ENCODE measurements at regions not wholly inside any gene's neighbourhood (a gene's known extent, or its start where the extent isn't known, plus 50 kb on each side); places are given as distances from the start of the nearest gene placed in this dataset.
"Not testable (repeated sequence)": the region's sequence is repeated elsewhere in the genome, so short reads cannot be mapped to it uniquely, and the experiment has no call there.

- H3K9me3 ChIP-seq (ENCODE audit: control insufficient read depth in 1 of 2, low read length in 2 of 2); H3K27ac Mint-ChIP-seq; H3K4me1 ChIP-seq (ENCODE audit: insufficient read depth, low read length); CTCF ChIA-PET (ENCODE audit: partially characterized antibody); intact Hi-C loops (cut with micrococcal nuclease); H3K4me3 Mint-ChIP-seq; H3K36me3 Mint-ChIP-seq; H3K36me3 ChIP-seq (ENCODE audit: insufficient read depth, low read length); H3K27me3 ChIP-seq (ENCODE audit: insufficient read depth, low read length); POLR2A ChIA-PET (ENCODE audit: partially characterized antibody); H3K27ac ChIP-seq (ENCODE audit: low read depth, low read length); DNase-seq; H3K4me3 ChIP-seq (ENCODE audit: low read length in 2 of 2); H3K27me3 Mint-ChIP-seq; H3K4me1 Mint-ChIP-seq: not testable (repeated sequence)
- peaks cover 0 to 18% (median 7%) of the 10 kb centered on the region in 8 donors for H3K9me3 Mint-ChIP-seq
These were observed 939.8 kb downstream of the TYW1 start for GRCh38 chr7:67936447-67936846.

DNA sequence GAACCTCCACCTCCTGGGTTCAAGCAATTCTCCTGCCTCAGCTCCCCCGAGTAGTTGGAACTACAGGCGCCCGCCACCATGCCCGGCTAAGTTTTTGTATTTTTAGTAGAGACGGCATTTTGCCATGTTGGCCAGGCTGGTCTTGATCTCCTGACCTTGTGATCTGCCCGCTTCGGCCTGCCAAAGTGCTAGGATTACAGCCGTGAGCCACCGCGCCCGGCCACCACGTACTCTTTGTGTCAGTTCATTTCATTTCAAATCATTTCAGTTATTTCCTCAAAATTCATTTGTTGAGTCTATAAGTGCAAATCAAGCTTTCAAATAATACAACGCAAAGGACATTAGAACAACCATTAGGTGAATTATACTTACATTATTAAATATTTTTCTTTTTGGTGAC is 943.8 kb downstream of the TYW1 start:
- ChIA-PET POLR2A (ENCODE audit: partially characterized antibody) (no interaction called here), CTCF (ENCODE audit: partially characterized antibody) (no interaction called here)
- Mint-ChIP-seq H3K27ac (no peak overlapping the region), H3K36me3 (peaks cover 0 to 3% of the 10 kb centered on the region in 2 donors), H3K4me1 (no peaks in the 10 kb centered on the region), H3K4me3 (no peak overlapping the region), H3K9me3 (peaks cover 0 to 26% (median 9%) of the 10 kb centered on the region in 8 donors), H3K27me3 (no peaks in the 10 kb centered on the region)
- no peak overlapping the region for H3K4me3 ChIP-seq (ENCODE audit: low read length in 2 of 2)
- H3K27me3 ChIP-seq (ENCODE audit: insufficient read depth, low read length) = no peaks in the 10 kb centered on the region
- no peak for DNase-seq
- no peak overlapping the region for H3K27ac ChIP-seq (ENCODE audit: low read depth, low read length)
- H3K9me3 ChIP-seq (ENCODE audit: control insufficient read depth in 1 of 2, low read length in 2 of 2) = no peaks in the 10 kb centered on the region
- intact Hi-C loops (cut with micrococcal nuclease) = no loop called here
- H3K4me1 ChIP-seq (ENCODE audit: insufficient read depth, low read length) = no peaks in the 10 kb centered on the region
- H3K36me3 ChIP-seq (ENCODE audit: insufficient read depth, low read length) = no peaks in the 10 kb centered on the region

- H3K9me3 ChIP-seq (ENCODE audit: control insufficient read depth in 1 of 2, low read length in 2 of 2) = no peaks in the 10 kb centered on the region
- ChIA-PET POLR2A (ENCODE audit: partially characterized antibody) (no interaction called here), CTCF (ENCODE audit: partially characterized antibody) (no interaction called here)
- Mint-ChIP-seq H3K27ac (no peak overlapping the region), H3K9me3 (peaks cover 0 to 35% (median 10%) of the 10 kb centered on the region in 8 donors), H3K4me3 (no peak overlapping the region), H3K36me3 (peaks cover 0 to 3% of the 10 kb centered on the region in 2 donors), H3K27me3 (no peaks in the 10 kb centered on the region), H3K4me1 (no peaks in the 10 kb centered on the region)
- DNase-seq = no peak
- no peaks in the 10 kb centered on the region for H3K36me3 ChIP-seq (ENCODE audit: insufficient read depth, low read length)
- intact Hi-C loops (cut with micrococcal nuclease) = no loop called here
- no peaks in the 10 kb centered on the region for H3K27me3 ChIP-seq (ENCODE audit: insufficient read depth, low read length)
- H3K4me3 ChIP-seq (ENCODE audit: low read length in 2 of 2) = no peak overlapping the region
- H3K27ac ChIP-seq (ENCODE audit: low read depth, low read length) = no peak overlapping the region
- H3K4me1 ChIP-seq (ENCODE audit: insufficient read depth, low read length) = no peaks in the 10 kb centered on the region
These were observed 950.6 kb downstream of the TYW1 start for GRCh38 chr7:67947191-67947590.

DNA sequence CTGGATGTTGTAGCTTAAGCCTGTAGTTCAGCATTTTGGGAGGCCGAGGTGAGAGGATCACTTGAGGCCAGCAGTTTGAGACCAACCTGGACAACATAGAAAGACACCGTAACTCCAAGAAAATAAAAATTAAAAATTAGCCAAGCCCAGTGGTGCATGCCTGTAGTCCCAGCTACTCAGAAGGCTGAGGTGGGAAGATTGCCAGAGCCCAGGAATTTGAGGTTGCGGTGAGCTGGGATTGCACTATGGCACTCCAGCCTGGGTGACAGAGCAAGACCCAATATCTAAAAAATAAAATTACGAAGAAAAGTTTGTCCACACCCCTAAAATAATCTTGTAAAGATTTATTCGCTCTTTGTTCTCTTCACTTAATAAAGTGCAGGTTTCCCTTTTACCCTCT is 951.0 kb downstream of the TYW1 start:
- no peaks in the 10 kb centered on the region for H3K27me3 Mint-ChIP-seq
- no peak overlapping the region for H3K4me3 ChIP-seq (ENCODE audit: low read length in 2 of 2)
- H3K4me3 Mint-ChIP-seq = no peak overlapping the region
- no peaks in the 10 kb centered on the region for H3K27me3 ChIP-seq (ENCODE audit: insufficient read depth, low read length)
- H3K36me3 Mint-ChIP-seq = peaks cover 0 to 3% of the 10 kb centered on the region in 2 donors
- H3K4me1 ChIP-seq (ENCODE audit: insufficient read depth, low read length) = no peaks in the 10 kb centered on the region
- POLR2A ChIA-PET (ENCODE audit: partially characterized antibody) = no interaction called here
- no peaks in the 10 kb centered on the region for H3K36me3 ChIP-seq (ENCODE audit: insufficient read depth, low read length)
- CTCF ChIA-PET (ENCODE audit: partially characterized antibody) = no interaction called here
- DNase-seq = no peak
- H3K9me3 Mint-ChIP-seq = peaks cover 0 to 32% (median 9%) of the 10 kb centered on the region in 8 donors
- H3K27ac Mint-ChIP-seq = no peak overlapping the region
- intact Hi-C loops (cut with micrococcal nuclease) = no loop called here
- no peak overlapping the region for H3K27ac ChIP-seq (ENCODE audit: low read depth, low read length)
- no peaks in the 10 kb centered on the region for H3K4me1 Mint-ChIP-seq
- H3K9me3 ChIP-seq (ENCODE audit: control insufficient read depth in 1 of 2, low read length in 2 of 2) = no peaks in the 10 kb centered on the region

- Mint-ChIP-seq H3K4me3 (no peak overlapping the region), H3K9me3 (peaks cover 3 to 20% (median 9%) of the 10 kb centered on the region in 8 donors), H3K27ac (no peak overlapping the region), H3K4me1 (no peaks in the 10 kb centered on the region), H3K36me3 (no peaks in the 10 kb centered on the region), H3K27me3 (no peaks in the 10 kb centered on the region)
- Histone ChIP-seq H3K4me3 (ENCODE audit: low read length in 2 of 2) (no peak overlapping the region), H3K27me3 (ENCODE audit: insufficient read depth, low read length) (no peaks in the 10 kb centered on the region), H3K4me1 (ENCODE audit: insufficient read depth, low read length) (no peaks in the 10 kb centered on the region), H3K27ac (ENCODE audit: low read depth, low read length) (no peak overlapping the region), H3K9me3 (ENCODE audit: control insufficient read depth in 1 of 2, low read length in 2 of 2) (no peaks in the 10 kb centered on the region), H3K36me3 (ENCODE audit: insufficient read depth, low read length) (no peaks in the 10 kb centered on the region)
- intact Hi-C loops (cut with micrococcal nuclease) = no loop called here
- no peak for DNase-seq
- POLR2A ChIA-PET (ENCODE audit: partially characterized antibody) = no interaction called here
- CTCF ChIA-PET (ENCODE audit: partially characterized antibody) = no interaction called here
These were observed 953.9 kb downstream of the TYW1 start for GRCh38 chr7:67950321-67951083.

GRCh38 chr7:67955061-67955460 is 958.4 kb downstream of the TYW1 start:
- H3K9me3 ChIP-seq (ENCODE audit: control insufficient read depth in 1 of 2, low read length in 2 of 2) = no peaks in the 10 kb centered on the region
- CTCF ChIA-PET (ENCODE audit: partially characterized antibody) = no interaction called here
- Mint-ChIP-seq H3K4me1 (no peaks in the 10 kb centered on the region), H3K4me3 (no peak overlapping the region), H3K9me3 (peaks cover 6 to 20% (median 14%) of the 10 kb centered on the region in 8 donors), H3K27me3 (no peaks in the 10 kb centered on the region), H3K27ac (no peak overlapping the region), H3K36me3 (no peaks in the 10 kb centered on the region)
- no peaks in the 10 kb centered on the region for H3K4me1 ChIP-seq (ENCODE audit: insufficient read depth, low read length)
- no peaks in the 10 kb centered on the region for H3K36me3 ChIP-seq (ENCODE audit: insufficient read depth, low read length)
- no peaks in the 10 kb centered on the region for H3K27me3 ChIP-seq (ENCODE audit: insufficient read depth, low read length)
- H3K27ac ChIP-seq (ENCODE audit: low read depth, low read length) = no peak overlapping the region
- intact Hi-C loops (cut with micrococcal nuclease) = no loop called here
- no peak overlapping the region for H3K4me3 ChIP-seq (ENCODE audit: low read length in 2 of 2)
- POLR2A ChIA-PET (ENCODE audit: partially characterized antibody) = no interaction called here
- DNase-seq = no peak

- Mint-ChIP-seq H3K27ac (no peak overlapping the region), H3K4me3 (no peak overlapping the region), H3K9me3 (peaks cover 8 to 31% (median 14%) of the 10 kb centered on the region in 8 donors), H3K4me1 (no peaks in the 10 kb centered on the region), H3K27me3 (no peaks in the 10 kb centered on the region), H3K36me3 (no peaks in the 10 kb centered on the region)
- intact Hi-C loops (cut with micrococcal nuclease) = no loop called here
- Histone ChIP-seq H3K9me3 (ENCODE audit: control insufficient read depth in 1 of 2, low read length in 2 of 2) (peaks cover 0 to 3% of the 10 kb centered on the region in 2 donors), H3K4me1 (ENCODE audit: insufficient read depth, low read length) (no peaks in the 10 kb centered on the region), H3K27ac (ENCODE audit: low read depth, low read length) (no peak overlapping the region), H3K36me3 (ENCODE audit: insufficient read depth, low read length) (no peaks in the 10 kb centered on the region), H3K27me3 (ENCODE audit: insufficient read depth, low read length) (no peaks in the 10 kb centered on the region), H3K4me3 (ENCODE audit: low read length in 2 of 2) (no peak overlapping the region)
- DNase-seq = no peak
- CTCF ChIA-PET (ENCODE audit: partially characterized antibody) = no interaction called here
- POLR2A ChIA-PET (ENCODE audit: partially characterized antibody) = no interaction called here
These were observed 966.2 kb downstream of the TYW1 start for GRCh38 chr7:67962863-67963262.

DNA sequence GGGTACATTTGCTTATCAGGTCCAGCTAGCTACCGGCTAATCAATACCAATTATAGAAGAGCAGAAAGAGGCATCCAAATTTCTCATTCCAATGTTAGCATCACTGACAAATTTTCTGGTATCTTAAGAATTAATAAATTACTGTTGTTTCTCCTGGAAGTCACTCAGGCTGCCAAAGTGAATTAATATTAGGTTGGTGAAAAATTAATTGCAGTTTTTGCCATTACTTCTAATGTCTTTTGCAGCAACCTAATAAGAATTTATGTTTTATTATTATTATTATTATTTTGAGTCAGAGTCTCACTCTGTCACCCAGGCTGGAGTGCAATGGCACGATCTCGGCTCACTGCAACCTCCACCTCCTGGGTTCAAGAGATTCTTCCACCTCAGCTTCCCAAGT is 979.9 kb downstream of the TYW1 start:
- Mint-ChIP-seq H3K36me3 (no peaks in the 10 kb centered on the region), H3K4me1 (no peaks in the 10 kb centered on the region), H3K4me3 (no peak overlapping the region), H3K27ac (no peak overlapping the region), H3K9me3 (peaks cover 0 to 17% (median 9%) of the 10 kb centered on the region in 8 donors), H3K27me3 (no peaks in the 10 kb centered on the region)
- H3K27me3 ChIP-seq (ENCODE audit: insufficient read depth, low read length) = no peaks in the 10 kb centered on the region
- H3K27ac ChIP-seq (ENCODE audit: low read depth, low read length) = no peak overlapping the region
- ChIA-PET CTCF (ENCODE audit: partially characterized antibody) (no interaction called here), POLR2A (ENCODE audit: partially characterized antibody) (no interaction called here)
- H3K36me3 ChIP-seq (ENCODE audit: insufficient read depth, low read length) = no peaks in the 10 kb centered on the region
- intact Hi-C loops (cut with micrococcal nuclease) = no loop called here
- H3K4me1 ChIP-seq (ENCODE audit: insufficient read depth, low read length) = no peaks in the 10 kb centered on the region
- no peak overlapping the region for H3K4me3 ChIP-seq (ENCODE audit: low read length in 2 of 2)
- H3K9me3 ChIP-seq (ENCODE audit: control insufficient read depth in 1 of 2, low read length in 2 of 2) = no peaks in the 10 kb centered on the region
- no peak for DNase-seq
